ENCODE measurements at regions not wholly inside any gene's neighbourhood (a gene's known extent, or its start where the extent isn't known, plus 50 kb on each side); places are given as distances from the start of the nearest gene placed in this dataset.

- Histone ChIP-seq H3K9me3 (ENCODE audit: insufficient read depth, low read depth, low read length) (no peaks in the 10 kb centered on the region), H3K27me3 (ENCODE audit: insufficient read depth, low read length) (no peaks in the 10 kb centered on the region), H3K4me2 (ENCODE audit: low read length) (no peak overlapping the region), H4K20me1 (ENCODE audit: insufficient read depth, low read length) (no peaks in the 10 kb centered on the region), H3K4me3 (ENCODE audit: insufficient read depth, low read depth, low read length) (no peak overlapping the region), H3K36me3 (ENCODE audit: insufficient read depth, low read length) (no peaks in the 10 kb centered on the region), H3K4me1 (ENCODE audit: insufficient read depth, low read length) (no peaks in the 10 kb centered on the region), H3K27ac (ENCODE audit: low read depth, low read length) (no peak overlapping the region), H3K9ac (ENCODE audit: low read length) (no peak overlapping the region), H2AFZ (ENCODE audit: low read depth, low read length) (no peak overlapping the region), H3K79me2 (ENCODE audit: insufficient read depth, low read length) (no peaks in the 10 kb centered on the region)
- FAIRE-seq (no peak), DNase-seq (ENCODE audit: low read depth) (peak; percentile 20)
- TF ChIP-seq CTCF (IDR thresholded peaks at IDR 0.05; ENCODE audit: insufficient read depth, low read depth, low read length) (peak; percentile 50), EZH2 (IDR thresholded peaks at IDR 0.05; ENCODE audit: insufficient read depth, low read length) (no peak)
- H3K36me3 Mint-ChIP-seq (ENCODE audit: low read depth, unreplicated experiment), result no peaks in the 10 kb centered on the region
- H3K4me3 Mint-ChIP-seq (ENCODE audit: unreplicated experiment), result no peak overlapping the region
- no peaks in the 10 kb centered on the region for H3K9me3 Mint-ChIP-seq (ENCODE audit: unreplicated experiment)
- no peaks in the 10 kb centered on the region for H3K27me3 Mint-ChIP-seq (ENCODE audit: low read depth, unreplicated experiment)
- H3K4me1 Mint-ChIP-seq (ENCODE audit: low read depth, unreplicated experiment), result no peaks in the 10 kb centered on the region
- no peak overlapping the region for H3K27ac Mint-ChIP-seq (ENCODE audit: unreplicated experiment)
Measured at GRCh38 chr11:37657645-37658044, 1059.6 kb upstream of the RAG2 start.

GRCh38 chr11:37647767-37648166 lies 1049.7 kb upstream of the RAG2 start:
- FAIRE-seq, result no peak
- no peak overlapping the region for H3K27ac Mint-ChIP-seq (ENCODE audit: unreplicated experiment)
- no peaks in the 10 kb centered on the region for H3K9me3 Mint-ChIP-seq (ENCODE audit: unreplicated experiment)
- H3K4me3 Mint-ChIP-seq (ENCODE audit: unreplicated experiment), result no peak overlapping the region
- Histone ChIP-seq H3K4me1 (ENCODE audit: insufficient read depth, low read length) (no peaks in the 10 kb centered on the region), H3K9me3 (ENCODE audit: insufficient read depth, low read depth, low read length) (no peaks in the 10 kb centered on the region), H3K36me3 (ENCODE audit: insufficient read depth, low read length) (no peaks in the 10 kb centered on the region), H3K9ac (ENCODE audit: low read length) (no peak overlapping the region), H2AFZ (ENCODE audit: low read depth, low read length) (no peak overlapping the region), H3K4me3 (ENCODE audit: insufficient read depth, low read depth, low read length) (no peak overlapping the region), H3K4me2 (ENCODE audit: low read length) (no peak overlapping the region), H4K20me1 (ENCODE audit: insufficient read depth, low read length) (no peaks in the 10 kb centered on the region), H3K79me2 (ENCODE audit: insufficient read depth, low read length) (no peaks in the 10 kb centered on the region), H3K27ac (ENCODE audit: low read depth, low read length) (no peak overlapping the region), H3K27me3 (ENCODE audit: insufficient read depth, low read length) (no peaks in the 10 kb centered on the region)
- no peaks in the 10 kb centered on the region for H3K27me3 Mint-ChIP-seq (ENCODE audit: low read depth, unreplicated experiment)
- no peak for DNase-seq (ENCODE audit: low read depth)
- no peaks in the 10 kb centered on the region for H3K4me1 Mint-ChIP-seq (ENCODE audit: low read depth, unreplicated experiment)
- no peaks in the 10 kb centered on the region for H3K36me3 Mint-ChIP-seq (ENCODE audit: low read depth, unreplicated experiment)
- no peak for TF ChIP-seq CTCF (IDR thresholded peaks at IDR 0.05; ENCODE audit: insufficient read depth, low read depth, low read length)
- no peak for TF ChIP-seq EZH2 (IDR thresholded peaks at IDR 0.05; ENCODE audit: insufficient read depth, low read length)

GRCh38 chr11:37643968-37644367 lies 1045.9 kb upstream of the RAG2 start:
- Mint-ChIP-seq H3K36me3 (ENCODE audit: low read depth, unreplicated experiment) (no peaks in the 10 kb centered on the region), H3K4me1 (ENCODE audit: low read depth, unreplicated experiment) (no peaks in the 10 kb centered on the region), H3K4me3 (ENCODE audit: unreplicated experiment) (no peak overlapping the region), H3K9me3 (ENCODE audit: unreplicated experiment) (no peaks in the 10 kb centered on the region), H3K27me3 (ENCODE audit: low read depth, unreplicated experiment) (no peaks in the 10 kb centered on the region), H3K27ac (ENCODE audit: unreplicated experiment) (no peak overlapping the region)
- DNase-seq (ENCODE audit: low read depth), result no peak
- Histone ChIP-seq H4K20me1 (ENCODE audit: insufficient read depth, low read length) (no peaks in the 10 kb centered on the region), H3K9ac (ENCODE audit: low read length) (no peak overlapping the region), H3K9me3 (ENCODE audit: insufficient read depth, low read depth, low read length) (no peaks in the 10 kb centered on the region), H2AFZ (ENCODE audit: low read depth, low read length) (no peak overlapping the region), H3K4me2 (ENCODE audit: low read length) (no peak overlapping the region), H3K27me3 (ENCODE audit: insufficient read depth, low read length) (no peaks in the 10 kb centered on the region), H3K36me3 (ENCODE audit: insufficient read depth, low read length) (no peaks in the 10 kb centered on the region), H3K79me2 (ENCODE audit: insufficient read depth, low read length) (no peaks in the 10 kb centered on the region), H3K4me1 (ENCODE audit: insufficient read depth, low read length) (no peaks in the 10 kb centered on the region), H3K4me3 (ENCODE audit: insufficient read depth, low read depth, low read length) (no peak overlapping the region), H3K27ac (ENCODE audit: low read depth, low read length) (no peak overlapping the region)
- TF ChIP-seq CTCF (IDR thresholded peaks at IDR 0.05; ENCODE audit: insufficient read depth, low read depth, low read length) (no peak), EZH2 (IDR thresholded peaks at IDR 0.05; ENCODE audit: insufficient read depth, low read length) (no peak)
- FAIRE-seq, result no peak
